GM21723 (cell line): ENCODE measurements at regions not wholly inside any gene's neighbourhood (a gene's known extent, or its start where the extent isn't known, plus 50 kb on each side); places are given as distances from the start of the nearest gene placed in this dataset.

Experiments used
- ATAC-seq: cut with Tn5 transposase; IDR thresholded peaks from one replicate; pipeline ENCODE4 v1.9.1; 2021; ENCODE audit warnings: mild to moderate bottlenecking, moderate library complexity; ENCODE audit not compliant: unreplicated experiment

GRCh38 chr5:115072266-115073064 lies 97.2 kb downstream of the TRIM36 start:
- no peak for ATAC-seq

GRCh38 chr5:115070737-115071136 lies 99.0 kb downstream of the TRIM36 start:
- no peak for ATAC-seq

- ATAC-seq, result peak; percentile 42
Observed at GRCh38 chr5:115069087-115069968, 100.4 kb downstream of the TRIM36 start.

GRCh38 chr5:115068239-115069086 lies 101.2 kb downstream of the TRIM36 start:
- peak; percentile 78 for ATAC-seq

- no peak for ATAC-seq
Observed at GRCh38 chr5:115064380-115064779, 105.3 kb downstream of the TRIM36 start.

- no peak for ATAC-seq
Observed at GRCh38 chr5:115054387-115054951, 115.2 kb downstream of the TRIM36 start.

GRCh38 chr5:115052948-115053347 lies 116.8 kb downstream of the TRIM36 start:
- no peak for ATAC-seq

GRCh38 chr5:115050866-115051265 lies 118.8 kb downstream of the TRIM36 start:
- no peak for ATAC-seq

GRCh38 chr5:115033861-115034260 lies 135.8 kb downstream of the TRIM36 start:
- peak; percentile 56 for ATAC-seq

- ATAC-seq, result no peak
Observed at GRCh38 chr5:115028557-115028956, 141.2 kb downstream of the TRIM36 start.

GRCh38 chr5:115024922-115025321 lies 144.8 kb downstream of the TRIM36 start:
- no peak for ATAC-seq

- ATAC-seq, result no peak
Observed at GRCh38 chr5:115022303-115022702, 147.4 kb downstream of the TRIM36 start.

GRCh38 chr5:115016646-115017045 lies 153.1 kb downstream of the TRIM36 start:
- no peak for ATAC-seq

- no peak for ATAC-seq
Observed at GRCh38 chr5:114999176-114999575, 170.5 kb downstream of the TRIM36 start.

GRCh38 chr5:114989512-114989911 lies 180.2 kb downstream of the TRIM36 start:
- no peak for ATAC-seq

GRCh38 chr5:114988096-114988495 lies 181.6 kb downstream of the TRIM36 start:
- ATAC-seq, result no peak

GRCh38 chr5:114984796-114985195 lies 184.9 kb downstream of the TRIM36 start:
- no peak for ATAC-seq

- no peak for ATAC-seq
Observed at GRCh38 chr5:114981111-114981510, 188.6 kb downstream of the TRIM36 start.

GRCh38 chr5:114977979-114978573 lies 191.6 kb downstream of the TRIM36 start:
- peak; percentile 77 for ATAC-seq

- no peak for ATAC-seq
Observed at GRCh38 chr5:114969482-114969881, 200.2 kb downstream of the TRIM36 start.
